GM19438 (cell line): ENCODE measurements at regions not wholly inside any gene's neighbourhood (a gene's known extent, or its start where the extent isn't known, plus 50 kb on each side); places are given as distances from the start of the nearest gene placed in this dataset.
"Not testable (repeated sequence)": the region's sequence is repeated elsewhere in the genome, so short reads cannot be mapped to it uniquely, and the experiment has no call there.

ENCODE experiments used
- ATAC-seq: cut with Tn5 transposase; IDR thresholded peaks from one replicate; pipeline ENCODE4 v1.9.1; 2021; ENCODE audit warnings: low read depth; ENCODE audit not compliant: unreplicated experiment

GRCh38 chr2:167756446-167756845 lies 490.9 kb downstream of the STK39 start:
- ATAC-seq, result no peak

GRCh38 chr2:167753142-167753541 lies 494.3 kb downstream of the STK39 start:
- no peak for ATAC-seq

- ATAC-seq, result no peak
Measured at GRCh38 chr2:167752734-167753133, 494.7 kb downstream of the STK39 start.

GRCh38 chr2:167750675-167751074 lies 496.7 kb downstream of the STK39 start:
- ATAC-seq, result no peak

- ATAC-seq, result no peak
Measured at GRCh38 chr2:167749660-167750059, 497.7 kb downstream of the STK39 start.

GRCh38 chr2:167749016-167749415 lies 498.4 kb downstream of the STK39 start:
- ATAC-seq, result no peak

- no peak for ATAC-seq
Measured at GRCh38 chr2:167748536-167748935, 498.9 kb downstream of the STK39 start.

GRCh38 chr2:167745667-167746066 lies 501.7 kb downstream of the STK39 start:
- no peak for ATAC-seq

- ATAC-seq, result not testable (repeated sequence)
Measured at GRCh38 chr2:167739921-167740320, 507.5 kb downstream of the STK39 start.

- no peak for ATAC-seq
Measured at GRCh38 chr2:167733747-167734146, 513.6 kb downstream of the STK39 start.

- no peak for ATAC-seq
Measured at GRCh38 chr2:167732326-167732725, 515.1 kb downstream of the STK39 start.

GRCh38 chr2:167729911-167730310 lies 517.5 kb downstream of the STK39 start:
- ATAC-seq, result no peak

GRCh38 chr2:167726788-167727187 lies 520.6 kb downstream of the STK39 start:
- ATAC-seq, result no peak

- no peak for ATAC-seq
Measured at GRCh38 chr2:167721593-167721992, 525.8 kb downstream of the STK39 start.

- no peak for ATAC-seq
Measured at GRCh38 chr2:167719410-167719809, 528.0 kb downstream of the STK39 start.

- no peak for ATAC-seq
Measured at GRCh38 chr2:167718560-167718959, 528.8 kb downstream of the STK39 start.

GRCh38 chr2:167715932-167716331 lies 531.5 kb downstream of the STK39 start:
- ATAC-seq, result no peak

GRCh38 chr2:167715498-167715897 lies 531.9 kb downstream of the STK39 start:
- ATAC-seq, result not testable (repeated sequence)

GRCh38 chr2:167712275-167712674 lies 535.1 kb downstream of the STK39 start:
- no peak for ATAC-seq

- no peak for ATAC-seq
Measured at GRCh38 chr2:167708998-167709397, 538.4 kb downstream of the STK39 start.

GRCh38 chr2:167706800-167707199 lies 540.6 kb downstream of the STK39 start:
- no peak for ATAC-seq

- no peak for ATAC-seq
Measured at GRCh38 chr2:167703441-167703840, 544.0 kb downstream of the STK39 start.

- no peak for ATAC-seq
Measured at GRCh38 chr2:167702227-167702626, 545.2 kb downstream of the STK39 start.
